HepG2 (cell line): ENCODE measurements at regions not wholly inside any gene's neighbourhood (a gene's known extent, or its start where the extent isn't known, plus 50 kb on each side); places are given as distances from the start of the nearest gene placed in this dataset.

Source experiments
- EHMT2 ChIP-seq: fragments of 200-600 bp; sonication (generic); IDR thresholded peaks from 2 replicates; pipeline ENCODE4 v1.7.0; 2017; ENCODE audit warnings: antibody characterized with exemption, low read depth, low read length, borderline replicate concordance
- FOXO1 ChIP-seq: sonication (generic); formaldehyde crosslinking; IDR thresholded peaks from 2 replicates; pipeline ENCODE4 v1.4.0; 2020; ENCODE audit warnings: missing genetic modification reagents
- GTF2F1 ChIP-seq: fragments of 150-350 bp; IDR thresholded peaks from 2 replicates; pipeline ENCODE4 v1.6.1; 2014; ENCODE audit warnings: low read length
- HES4 ChIP-seq: sonication (generic); formaldehyde crosslinking; IDR thresholded peaks from 2 replicates; pipeline ENCODE4 v1.9.0; 2021; ENCODE audit warnings: mild to moderate bottlenecking, missing genetic modification reagents, borderline replicate concordance
- HNF4G ChIP-seq, 2 experiments: sonication (generic) in 1 of 2; formaldehyde crosslinking in 1 of 2; IDR thresholded peaks; 2 replicates each; pipeline versions ENCODE4 v1.4.0 to v1.6.1; 2011 to 2020; ENCODE audit warnings: borderline replicate concordance in 2 of 2, low read depth in 2 of 2, mild to moderate bottlenecking in 2 of 2, low read length in 1 of 2, missing genetic modification reagents in 1 of 2, moderate library complexity in 1 of 2
- HNRNPL ChIP-seq: fragments of 200-400 bp; formaldehyde crosslinking; IDR thresholded peaks from 2 replicates; pipeline ENCODE4 v1.6.1; 2017; ENCODE audit warnings: mild to moderate bottlenecking, low read depth, low read length
- HOXD1 ChIP-seq: sonication (generic); formaldehyde crosslinking; IDR thresholded peaks from 2 replicates; pipeline ENCODE4 v1.5.0; 2020; ENCODE audit warnings: missing genetic modification reagents
- MEF2D ChIP-seq: sonication (generic); formaldehyde crosslinking; IDR thresholded peaks from 2 replicates; pipeline ENCODE4 v1.5.1; 2020; ENCODE audit warnings: mild to moderate bottlenecking, missing genetic modification reagents
- PLSCR1 ChIP-seq: sonication (generic); formaldehyde crosslinking; IDR thresholded peaks from 2 replicates; pipeline ENCODE4 v1.5.0; 2020; ENCODE audit warnings: missing genetic modification reagents, mild to moderate bottlenecking, borderline replicate concordance
- ZFP82 ChIP-seq: sonication (generic); formaldehyde crosslinking; IDR thresholded peaks from 2 replicates; pipeline ENCODE4 v1.5.1; 2020; ENCODE audit warnings: mild to moderate bottlenecking, missing genetic modification reagents, borderline replicate concordance
- ZNF138 ChIP-seq: sonication (generic); formaldehyde crosslinking; IDR thresholded peaks from 2 replicates; pipeline ENCODE4 v1.5.0; 2020; ENCODE audit warnings: mild to moderate bottlenecking, low read depth, missing genetic modification reagents
- ZNF263 ChIP-seq: sonication (generic); formaldehyde crosslinking; IDR thresholded peaks from 2 replicates; pipeline ENCODE4 v1.4.0; 2020; ENCODE audit warnings: missing genetic modification reagents
- ZNF280D ChIP-seq: sonication (generic); formaldehyde crosslinking; IDR thresholded peaks from 2 replicates; pipeline ENCODE4 v1.5.1; 2020; ENCODE audit warnings: mild to moderate bottlenecking, missing genetic modification reagents

GRCh38 chr12:46493150-46493833, 120.7 kb upstream of the SLC38A2 start (continued):
- TF ChIP-seq ZNF280D (CRISPR knock-in tag) (no peak), EHMT2 (no peak), FOXO1 (no peak), MEF2D (CRISPR knock-in tag) (no peak), ZNF138 (no peak), ZNF263 (CRISPR knock-in tag) (no peak), HNF4G (IDR thresholded peaks at IDR 0.05; ENCODE audit: borderline replicate concordance, low read depth, low read length) (no peak), HNF4G (CRISPR knock-in tag; IDR thresholded peaks at IDR 0.05; ENCODE audit: borderline replicate concordance, low read depth) (no peak), ZFP82 (0 out of 2 replicates have a peak, but pooled peaks have one; percentile 69), HNRNPL (no peak), HOXD1 (CRISPR knock-in tag) (no peak), HES4 (CRISPR knock-in tag) (no peak), GTF2F1 (no peak), PLSCR1 (no peak)
- TF ChIP-seq, all 625 proteins: peak for 4
